ENCODE measurements at regions not wholly inside any gene's neighbourhood (a gene's known extent, or its start where the extent isn't known, plus 50 kb on each side); places are given as distances from the start of the nearest gene placed in this dataset.

DNA sequence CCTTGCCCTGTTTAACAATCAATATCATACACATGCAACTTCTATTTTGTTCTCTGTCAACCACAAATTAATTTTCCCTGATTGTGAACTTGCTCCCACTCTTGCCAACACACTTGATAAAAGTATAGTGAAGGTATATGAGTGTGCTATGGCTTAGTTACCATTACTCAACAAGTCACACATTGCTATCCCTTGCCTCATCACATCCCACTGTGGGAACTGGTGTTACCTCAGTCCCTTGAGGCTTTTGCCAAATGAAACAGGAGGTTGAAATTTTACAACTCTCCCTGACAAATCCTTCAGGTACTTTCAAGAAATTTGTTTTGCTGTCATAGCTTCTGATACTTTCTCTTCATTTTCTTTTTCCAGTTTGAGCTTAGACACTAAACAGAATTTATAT is 472.5 kb upstream of the SEMA3D start:
- H3K4me3 ChIP-seq (ENCODE audit: low read length), result no peak overlapping the region
- no peak for DNase-seq (ENCODE audit: low read depth, low spot score)

DNA sequence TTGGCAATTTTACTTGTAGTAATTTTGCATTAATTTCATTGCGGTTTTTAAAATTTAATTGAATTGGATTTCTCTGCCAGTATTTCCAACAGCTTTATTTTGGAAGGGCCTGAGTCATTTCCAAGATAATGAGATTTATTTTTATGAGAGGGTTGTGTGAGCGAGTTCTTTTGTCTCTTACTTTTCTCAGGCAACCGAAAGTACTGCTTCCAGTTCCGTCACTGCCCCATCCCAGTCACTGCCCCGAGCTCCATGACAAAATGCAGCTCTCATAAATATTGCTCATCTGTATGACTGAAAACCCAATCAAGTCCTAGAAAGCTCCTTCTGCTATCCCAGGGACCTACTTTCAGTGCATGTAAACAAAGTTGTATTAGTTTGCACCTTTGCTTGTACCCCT is 468.4 kb upstream of the SEMA3D start:
- DNase-seq (ENCODE audit: low read depth, low spot score), result no peak
- H3K4me3 ChIP-seq (ENCODE audit: low read length), result no peak overlapping the region

DNA sequence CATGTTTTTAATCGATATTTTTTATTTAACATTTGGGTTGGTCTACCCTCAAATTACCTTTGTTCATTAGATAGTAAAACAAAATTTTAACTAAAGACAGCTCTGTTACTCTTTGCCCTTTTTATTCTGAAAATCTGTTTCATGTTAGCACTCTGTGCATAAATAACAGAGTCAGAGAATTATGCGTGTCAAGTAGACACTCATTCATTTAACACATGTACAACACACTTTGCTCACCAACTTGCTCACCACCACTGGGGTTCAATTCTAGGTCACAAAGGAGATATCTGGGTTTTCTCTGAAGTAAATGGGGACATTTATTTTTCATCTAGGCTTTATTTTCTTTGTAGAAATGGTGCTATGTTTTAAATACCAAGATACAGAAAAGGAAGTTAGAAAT is 457.4 kb upstream of the SEMA3D start:
- H3K4me3 ChIP-seq (ENCODE audit: low read length), result no peak overlapping the region
- DNase-seq (ENCODE audit: low read depth, low spot score), result no peak

DNA sequence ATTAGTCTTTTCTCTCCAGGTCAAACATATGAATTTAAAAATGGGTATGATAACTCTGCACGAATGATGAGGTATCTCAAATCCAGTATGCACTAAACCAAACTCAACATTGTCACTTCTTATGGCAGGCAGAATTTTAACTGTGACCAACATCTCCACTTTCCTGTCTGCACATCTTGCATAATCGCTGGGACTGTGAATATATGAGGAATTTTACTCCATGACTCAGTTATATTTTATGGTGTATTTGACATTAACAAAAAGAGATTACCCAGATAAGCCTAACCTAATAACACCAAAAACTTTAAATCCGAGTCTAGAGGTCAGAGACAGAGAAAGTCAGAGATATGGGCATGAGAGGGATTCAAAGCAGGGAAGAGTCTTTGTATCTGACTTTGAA is 454.5 kb upstream of the SEMA3D start:
- no peak for DNase-seq (ENCODE audit: low read depth, low spot score)
- H3K4me3 ChIP-seq (ENCODE audit: low read length), result no peak overlapping the region

DNA sequence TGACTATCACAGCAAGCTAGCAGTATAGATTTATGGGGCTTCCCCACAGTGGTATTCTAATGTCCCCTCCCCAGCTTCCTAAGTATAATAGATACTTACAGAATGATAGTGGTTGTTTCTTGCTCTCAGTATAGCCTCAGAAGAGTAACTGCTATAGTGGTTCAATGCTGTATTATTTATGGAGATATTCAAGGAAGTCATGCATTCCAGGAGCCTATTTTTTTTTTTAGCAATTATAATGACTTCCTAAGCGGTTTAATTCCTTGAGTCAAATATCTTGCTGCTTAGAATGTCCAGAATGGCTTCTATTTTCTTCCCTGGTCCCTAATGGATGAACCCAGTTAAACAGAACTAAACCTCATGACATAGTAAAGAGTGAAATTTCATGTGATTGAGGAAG is 451.5 kb upstream of the SEMA3D start:
- no peak overlapping the region for H3K4me3 ChIP-seq (ENCODE audit: low read length)
- DNase-seq (ENCODE audit: low read depth, low spot score), result no peak

DNA sequence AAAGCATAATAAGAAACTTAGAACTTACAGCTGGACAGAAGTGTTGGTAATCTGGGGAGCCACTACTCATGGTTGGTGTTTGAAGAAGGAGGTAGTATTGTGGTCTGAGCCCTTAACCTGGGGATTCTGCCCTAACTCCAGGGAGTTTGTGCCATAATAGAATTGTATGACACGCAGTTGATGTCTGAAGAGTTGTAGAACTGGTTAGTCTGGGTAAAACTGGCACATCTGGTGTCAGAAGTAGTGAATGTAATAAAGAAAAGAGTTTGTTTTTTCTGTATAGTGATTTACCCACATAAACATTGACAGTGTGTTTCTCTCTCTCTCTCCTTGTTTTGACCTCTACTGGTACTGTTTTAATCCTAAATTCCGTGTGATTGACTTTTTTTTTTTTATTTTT is 448.1 kb upstream of the SEMA3D start:
- no peak overlapping the region for H3K4me3 ChIP-seq (ENCODE audit: low read length)
- no peak for DNase-seq (ENCODE audit: low read depth, low spot score)

DNA sequence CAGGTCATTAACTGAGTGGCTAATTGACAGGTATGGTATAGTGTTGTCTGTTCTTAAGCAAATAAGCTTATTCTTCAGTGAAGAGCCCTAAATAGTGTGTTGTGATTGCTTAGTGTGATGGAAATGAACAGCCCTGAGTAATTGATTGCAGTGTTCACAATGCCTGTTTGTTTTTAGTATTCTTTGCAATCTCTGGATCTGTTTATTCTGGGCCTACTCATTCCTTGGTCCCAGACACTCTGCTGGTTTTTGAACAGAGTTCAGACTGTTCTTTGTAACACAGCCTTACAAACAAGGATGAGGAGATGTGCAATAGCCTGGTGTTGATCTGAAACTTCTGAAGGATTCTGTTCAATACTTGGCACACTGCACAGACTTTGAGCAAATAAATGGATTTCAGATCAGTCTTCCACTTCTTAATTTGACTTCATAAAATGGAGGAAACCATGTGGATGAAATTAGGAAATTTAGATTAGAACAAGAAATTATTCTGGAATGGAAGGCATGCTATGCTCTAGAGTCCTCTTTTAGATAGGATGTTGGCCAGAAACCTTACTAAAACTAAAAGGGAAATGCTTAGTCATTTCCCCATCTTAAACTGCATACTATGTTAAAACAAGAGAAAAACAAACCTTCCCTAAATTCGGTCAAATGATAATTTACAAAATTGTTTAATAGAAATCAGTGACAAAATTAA is 444.2 kb upstream of the SEMA3D start:
- H3K4me3 ChIP-seq (ENCODE audit: low read length), result no peak overlapping the region
- DNase-seq (ENCODE audit: low read depth, low spot score), result no peak

DNA sequence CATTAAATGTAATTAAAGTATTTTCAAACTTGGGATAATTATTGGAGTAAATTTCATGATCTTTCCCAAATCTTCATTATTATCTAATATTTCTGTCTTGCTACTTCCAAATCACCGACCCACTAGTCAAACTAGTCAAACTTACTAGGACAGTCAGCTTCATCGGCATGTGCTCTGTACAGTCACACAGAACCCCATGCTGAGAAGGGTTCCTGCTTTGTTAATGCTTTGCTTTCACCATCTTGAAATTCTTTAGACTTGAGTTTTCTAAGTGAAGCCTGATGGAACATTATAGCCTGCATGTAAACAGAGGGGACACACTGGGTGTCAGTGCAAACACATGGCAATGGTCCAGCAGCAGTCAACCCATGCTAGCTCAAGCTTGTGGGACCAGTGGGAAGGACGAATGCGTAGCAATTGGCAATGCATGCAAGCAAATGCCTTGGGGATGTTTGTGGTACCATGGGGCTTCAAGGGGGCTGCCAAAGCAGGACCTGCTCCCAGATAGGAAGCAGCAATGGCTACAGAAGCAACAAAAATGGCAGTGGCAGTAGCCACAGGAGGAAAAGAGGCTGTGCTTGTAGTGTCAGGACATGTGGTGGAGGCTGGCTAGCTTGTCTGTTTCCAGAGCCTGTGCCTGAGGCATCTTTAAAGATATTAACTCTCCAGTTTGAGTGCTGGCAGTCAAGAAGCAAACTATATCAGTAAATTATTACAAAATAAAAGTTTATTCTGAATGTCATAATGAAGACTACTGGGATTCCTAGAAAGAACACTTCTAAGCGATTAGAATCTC is 441.1 kb upstream of the SEMA3D start:
- no peak for DNase-seq (ENCODE audit: low read depth, low spot score)
- no peak overlapping the region for H3K4me3 ChIP-seq (ENCODE audit: low read length)

DNA sequence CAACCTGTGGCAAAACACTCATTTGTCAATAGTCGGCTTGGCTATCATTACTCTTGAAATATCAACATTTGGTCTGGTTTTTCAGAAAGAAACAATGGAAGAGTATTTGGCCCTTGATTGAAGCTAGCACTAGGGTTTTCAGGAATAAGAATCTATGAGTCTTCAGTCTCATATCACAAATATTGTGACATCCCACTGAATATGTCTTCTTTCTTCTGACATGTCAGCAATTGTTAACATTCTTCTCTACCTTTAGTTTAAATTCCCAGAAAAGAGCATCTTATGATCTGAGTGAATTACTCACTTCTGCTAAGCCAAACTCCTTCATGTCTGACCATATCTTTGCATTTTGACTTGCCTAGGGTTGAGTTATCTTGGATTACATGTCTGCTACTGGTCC is 435.2 kb upstream of the SEMA3D start:
- no peak overlapping the region for H3K4me3 ChIP-seq (ENCODE audit: low read length)
- DNase-seq (ENCODE audit: low read depth, low spot score), result no peak

DNA sequence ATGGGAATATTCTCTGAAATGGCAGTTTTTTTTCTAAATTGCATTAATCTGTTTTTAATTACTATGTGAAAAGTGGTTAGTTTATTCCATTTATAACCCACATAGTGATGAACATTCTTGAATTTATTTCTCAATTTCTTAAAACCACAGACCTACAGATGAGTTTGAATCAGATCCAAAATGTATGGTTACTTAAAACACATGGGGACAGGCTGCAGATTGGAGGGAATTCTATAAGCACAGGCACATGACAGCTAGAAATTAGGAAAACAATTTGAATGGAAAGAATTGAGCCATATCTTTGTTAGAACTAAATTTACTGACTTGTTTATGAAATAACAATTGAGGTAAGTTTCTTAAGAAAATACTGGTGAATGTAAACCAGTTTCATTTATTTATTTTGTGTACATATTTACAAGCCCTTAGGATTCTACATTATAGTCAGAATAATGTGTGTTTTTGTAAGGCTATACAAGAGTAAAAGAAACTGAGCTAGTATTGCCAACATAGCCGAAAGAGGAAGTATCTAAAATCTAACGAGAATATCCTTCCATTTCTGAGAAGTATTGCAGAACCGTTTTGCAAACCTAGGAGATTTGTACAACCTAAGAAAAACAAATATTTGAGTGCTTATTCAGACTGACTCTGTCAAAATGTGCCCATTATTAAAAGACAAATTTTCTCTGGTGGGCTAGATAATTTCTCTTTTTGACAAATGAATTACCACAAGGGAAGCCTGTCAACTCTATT is 434.3 kb upstream of the SEMA3D start:
- no peak for DNase-seq (ENCODE audit: low read depth, low spot score)

DNA sequence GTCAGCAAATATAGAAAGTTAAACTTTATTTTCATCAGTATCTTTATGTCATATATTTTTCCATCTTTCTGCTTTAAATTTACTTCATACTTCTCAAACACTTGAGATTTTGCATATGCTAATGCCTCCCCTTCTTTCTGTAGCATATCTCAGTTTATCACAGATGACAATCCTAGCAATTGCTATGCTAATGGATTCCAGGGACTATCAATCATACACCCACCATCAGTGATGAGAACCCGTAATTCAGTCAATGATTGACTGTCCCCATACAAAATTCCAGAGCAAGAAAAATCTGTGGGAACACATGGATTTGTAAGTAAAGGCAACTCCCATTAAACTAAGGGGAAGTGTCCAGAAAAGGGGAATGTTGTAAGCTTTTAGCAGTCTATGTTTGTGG is 432.4 kb upstream of the SEMA3D start:
- H3K4me3 ChIP-seq (ENCODE audit: low read length), result no peak overlapping the region
- no peak for DNase-seq (ENCODE audit: low read depth, low spot score)

More for the DNA sequence above, 434.3 kb upstream of the SEMA3D start:
- H3K4me3 ChIP-seq (ENCODE audit: low read length), result no peak overlapping the region

DNA sequence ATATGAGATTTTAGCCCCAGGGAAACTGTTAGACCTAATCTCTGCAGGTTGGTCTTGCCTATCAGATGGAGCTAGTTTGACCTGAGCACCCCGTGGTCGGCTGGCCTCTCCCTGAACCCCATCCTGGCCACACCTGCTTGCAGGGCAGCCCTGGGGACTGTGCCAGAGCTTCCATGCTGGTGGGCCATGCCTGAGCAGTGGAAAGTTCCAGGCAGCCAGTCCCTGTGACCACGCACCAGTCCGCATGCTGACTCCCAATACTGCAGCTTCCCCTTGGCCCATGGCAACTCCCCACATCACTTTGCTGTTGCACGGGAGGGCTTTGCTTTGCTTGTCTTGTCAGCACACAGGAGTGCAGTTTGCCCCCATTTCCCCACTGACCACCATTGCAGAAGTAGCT is 427.8 kb upstream of the SEMA3D start:
- no peak overlapping the region for H3K4me3 ChIP-seq (ENCODE audit: low read length)
- DNase-seq (ENCODE audit: low read depth, low spot score), result no peak

DNA sequence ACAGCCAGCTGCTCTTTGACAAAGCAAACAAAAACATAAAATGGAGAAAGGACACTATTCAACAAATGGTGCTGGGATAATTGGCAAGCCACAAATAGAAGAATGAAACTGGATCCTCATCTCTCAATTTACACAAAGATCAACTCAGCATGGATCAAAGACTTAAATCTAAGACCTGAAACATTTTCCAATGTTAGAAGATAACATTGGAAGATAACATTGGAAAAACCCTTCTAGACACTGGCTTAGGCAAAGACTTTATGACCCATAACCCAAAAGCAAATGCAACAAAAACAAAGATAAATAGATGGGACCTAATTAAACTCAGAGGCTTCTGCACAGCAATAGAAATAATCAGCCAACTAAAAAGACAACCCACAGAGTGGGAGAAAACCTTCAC is 425.7 kb upstream of the SEMA3D start:
- H3K4me3 ChIP-seq (ENCODE audit: low read length), result no peak overlapping the region

DNA sequence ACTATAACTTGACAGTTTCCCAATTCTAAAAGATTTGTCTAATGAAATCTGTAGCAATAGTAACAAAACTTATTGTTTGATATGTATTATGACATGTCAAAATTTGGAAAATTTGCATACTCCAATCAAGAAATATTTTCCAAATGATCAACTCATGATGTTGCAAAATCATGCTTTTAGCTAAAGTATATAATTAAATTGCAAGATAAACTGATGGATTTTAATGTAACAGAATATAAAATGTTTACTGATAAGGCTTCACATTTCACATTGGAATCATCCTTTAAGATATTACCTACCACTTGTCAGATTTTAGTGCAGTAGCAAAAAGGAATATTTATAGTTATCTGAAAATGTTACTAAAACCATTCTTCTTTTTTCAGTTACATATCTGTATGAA is 421.9 kb upstream of the SEMA3D start:
- no peak for DNase-seq (ENCODE audit: low read depth, low spot score)
- H3K4me3 ChIP-seq (ENCODE audit: low read length), result no peak overlapping the region

More for the DNA sequence above, 425.7 kb upstream of the SEMA3D start:
- no peak for DNase-seq (ENCODE audit: low read depth, low spot score)

DNA sequence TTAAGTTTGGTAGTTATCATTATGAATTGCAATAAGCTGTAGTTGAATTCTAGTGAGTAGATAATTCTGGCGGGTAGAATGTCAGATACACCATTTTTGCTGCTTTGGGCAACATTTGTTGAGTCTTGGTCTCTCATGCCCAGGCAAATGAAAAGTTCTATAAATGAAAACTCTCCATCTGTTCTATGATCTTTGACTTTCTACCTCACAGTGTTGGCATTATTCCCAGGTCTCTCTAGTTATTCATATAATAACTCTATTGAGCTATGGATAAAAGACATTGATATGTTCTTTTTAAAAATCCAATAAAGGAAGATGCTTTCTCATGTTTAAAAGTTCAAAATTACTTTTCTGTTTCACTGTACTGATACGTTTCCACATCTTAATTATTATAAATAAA is 415.3 kb upstream of the SEMA3D start:
- no peak overlapping the region for H3K4me3 ChIP-seq (ENCODE audit: low read length)
- DNase-seq (ENCODE audit: low read depth, low spot score), result no peak

DNA sequence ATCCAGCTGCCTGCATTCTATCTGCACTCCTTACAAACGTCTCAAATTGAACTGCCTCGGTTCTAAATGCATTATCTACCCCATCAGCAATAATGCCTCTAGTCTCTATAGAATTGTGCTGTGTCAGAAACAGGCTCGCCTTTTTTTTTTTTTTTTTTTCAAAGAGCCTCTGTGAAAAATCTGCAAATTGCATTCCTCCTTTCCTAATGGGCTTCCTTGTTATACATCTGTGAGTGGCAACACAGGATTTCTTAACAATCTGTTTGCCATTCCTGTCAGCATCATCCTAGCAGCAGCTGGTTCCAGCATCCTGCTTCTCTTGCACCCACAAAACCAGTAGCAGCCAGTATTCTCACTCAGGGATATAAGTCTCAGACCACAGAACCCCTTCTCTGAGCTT is 413.5 kb upstream of the SEMA3D start:
- no peak for DNase-seq (ENCODE audit: low read depth, low spot score)
- no peak overlapping the region for H3K4me3 ChIP-seq (ENCODE audit: low read length)

DNA sequence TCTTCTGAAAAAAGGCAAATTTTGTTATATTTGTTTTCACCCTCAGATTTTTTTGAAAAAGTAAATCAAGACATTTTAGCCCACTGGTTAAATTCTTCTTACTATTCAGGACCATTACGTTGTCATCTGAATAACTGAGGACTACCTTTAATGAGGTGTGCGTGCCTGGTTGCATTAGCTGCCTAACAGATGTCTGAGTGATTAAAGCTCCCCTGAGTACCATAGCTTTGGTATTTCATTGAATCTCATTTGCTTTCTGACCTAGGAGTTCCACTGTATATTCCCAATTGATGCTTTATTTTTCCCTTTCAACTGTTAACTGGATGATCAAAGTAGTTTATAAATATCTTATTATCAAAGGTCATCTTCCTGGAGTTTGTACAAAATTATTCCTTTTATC is 410.0 kb upstream of the SEMA3D start:
- DNase-seq (ENCODE audit: low read depth, low spot score), result no peak
- H3K4me3 ChIP-seq (ENCODE audit: low read length), result no peak overlapping the region

DNA sequence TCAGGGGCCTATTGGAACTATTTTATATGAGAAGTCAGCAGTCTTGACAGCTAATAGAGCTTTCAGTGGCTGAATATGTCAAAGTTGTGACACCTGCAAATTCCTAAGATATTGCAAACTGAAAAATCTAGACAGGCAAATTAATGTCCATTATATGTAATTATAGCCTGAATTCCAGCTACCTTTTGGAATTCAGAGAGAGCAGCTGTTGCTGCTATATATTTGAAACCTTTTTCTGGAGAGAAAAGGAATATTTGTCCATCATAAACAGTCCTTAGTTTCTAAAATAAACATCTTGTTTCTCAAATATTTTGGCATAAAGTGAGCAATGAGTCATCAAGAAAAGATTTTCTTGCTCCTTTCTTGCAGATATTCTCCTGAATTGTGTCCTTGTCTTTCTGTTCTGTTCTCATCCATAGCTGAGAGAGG is 408.9 kb upstream of the SEMA3D start:
- H3K4me3 ChIP-seq (ENCODE audit: low read length), result no peak overlapping the region
- DNase-seq (ENCODE audit: low read depth, low spot score), result no peak

DNA sequence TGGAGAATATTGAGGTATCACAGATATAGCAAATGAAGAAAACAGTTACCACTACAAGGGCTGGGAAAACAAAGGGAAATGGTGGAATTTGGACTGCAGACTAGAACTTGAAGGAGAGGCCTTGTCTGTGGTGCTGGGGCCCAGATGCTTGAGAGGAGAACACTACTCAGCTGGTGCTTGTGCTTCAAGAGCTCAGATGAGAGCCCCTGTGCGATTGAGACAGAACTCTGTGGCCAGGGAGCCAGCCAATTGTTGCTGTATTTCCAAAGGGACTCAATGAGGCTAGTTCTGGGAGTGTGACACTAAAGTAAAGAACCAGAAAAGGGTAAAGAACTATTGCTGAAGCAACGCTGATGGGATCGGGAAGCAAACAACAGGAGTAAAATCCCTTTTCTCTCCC is 406.5 kb upstream of the SEMA3D start:
- no peak for DNase-seq (ENCODE audit: low read depth, low spot score)

DNA sequence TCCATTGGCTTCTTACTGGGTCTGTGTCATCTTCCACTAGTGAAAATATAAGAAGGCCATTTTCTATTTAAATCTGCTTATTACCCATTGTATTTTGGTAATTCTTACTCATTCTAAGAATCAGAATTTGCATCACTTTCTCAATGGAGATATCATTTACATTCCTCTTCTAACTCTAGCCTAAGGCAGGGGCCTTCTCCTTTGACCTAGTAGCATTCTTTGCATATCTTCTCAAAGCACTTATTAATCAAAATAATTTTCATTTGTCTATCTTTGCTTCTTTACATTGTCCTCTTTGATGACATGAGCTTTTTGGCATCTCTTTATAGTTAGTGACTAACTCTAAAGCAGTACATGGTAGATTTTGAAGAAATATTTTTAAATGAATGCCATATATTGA is 400.9 kb upstream of the SEMA3D start:
- no peak overlapping the region for H3K4me3 ChIP-seq (ENCODE audit: low read length)
- DNase-seq (ENCODE audit: low read depth, low spot score), result no peak

More for the DNA sequence above, 406.5 kb upstream of the SEMA3D start:
- H3K4me3 ChIP-seq (ENCODE audit: low read length), result no peak overlapping the region
